Renal pelvis (tissue), 1 donor: ENCODE measurements at regions not wholly inside any gene's neighbourhood (a gene's known extent, or its start where the extent isn't known, plus 50 kb on each side); places are given as distances from the start of the nearest gene placed in this dataset.
A peak's percentile ranks its signal among the peaks of the same experiment; 100 is the strongest.
"Not testable (repeated sequence)": the region's sequence is repeated elsewhere in the genome, so short reads cannot be mapped to it uniquely, and the experiment has no call there.

Experiments
- DNase-seq: peaks from one replicate; pipeline ENCODE4 v3.0.0-alpha.2; 2013

DNA sequence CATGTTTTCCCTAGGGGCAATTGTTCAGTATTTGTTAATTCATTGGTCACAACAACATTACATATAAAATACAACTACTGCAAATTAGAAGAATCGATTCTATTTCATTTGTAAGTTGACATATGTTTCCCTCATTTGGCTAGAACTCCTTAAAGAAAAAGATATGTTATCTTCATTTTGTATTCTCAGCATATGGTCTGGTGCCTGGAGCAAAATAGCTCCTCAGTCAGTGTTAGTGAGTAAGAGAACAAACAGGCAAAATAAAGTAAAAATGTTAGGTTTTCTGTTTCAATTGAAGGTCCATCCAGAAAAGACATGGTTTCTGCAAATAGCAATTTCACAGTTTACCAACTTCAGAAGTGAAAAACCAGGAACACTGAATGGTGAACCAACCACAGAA lies 1343.1 kb downstream of the ROBO1 start:
- no peak for DNase-seq

DNA sequence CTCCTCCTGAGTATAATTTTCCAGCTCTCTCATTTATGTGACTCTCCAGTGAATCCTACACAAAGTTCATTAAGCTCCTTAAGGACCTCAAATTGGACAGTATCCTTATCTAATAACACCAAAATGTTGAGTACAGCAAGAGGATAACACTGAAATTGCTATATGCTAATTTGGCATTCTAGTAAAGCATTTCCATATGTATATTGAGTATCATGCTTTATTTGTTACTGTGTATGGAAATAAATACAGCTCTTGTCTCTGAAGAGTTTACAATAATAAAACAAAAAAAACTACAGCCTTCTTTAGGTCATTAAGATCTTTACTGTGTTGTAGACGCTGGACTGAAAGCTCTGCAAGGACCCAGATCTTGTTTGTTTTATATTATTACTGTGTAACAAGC lies 1341.3 kb downstream of the ROBO1 start:
- DNase-seq: no peak

GRCh38 chr3:78427303-78427702 lies 1340.5 kb downstream of the ROBO1 start:
- DNase-seq: no peak

DNA sequence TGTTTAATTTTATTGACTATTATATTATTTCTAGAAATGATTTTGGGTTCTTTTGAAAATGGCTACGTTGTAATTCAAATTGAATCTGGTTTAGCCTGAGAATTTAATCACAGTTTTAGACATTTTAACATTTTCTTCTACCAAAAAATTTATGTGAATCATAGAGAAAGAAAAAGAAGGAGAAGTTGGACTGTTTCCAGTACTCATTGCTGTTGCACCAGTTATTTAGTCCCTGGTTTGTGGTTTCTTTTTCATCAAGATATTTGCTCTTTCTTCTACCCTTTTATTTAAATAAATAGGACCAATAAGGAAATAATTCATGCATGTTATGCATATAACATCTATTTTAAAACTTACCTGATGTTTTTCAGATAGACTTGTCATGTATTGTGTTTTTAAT lies 1337.1 kb downstream of the ROBO1 start:
- no peak for DNase-seq

- DNase-seq: no peak
Measured at GRCh38 chr3:78434801-78435200, 1333.0 kb downstream of the ROBO1 start.

DNA sequence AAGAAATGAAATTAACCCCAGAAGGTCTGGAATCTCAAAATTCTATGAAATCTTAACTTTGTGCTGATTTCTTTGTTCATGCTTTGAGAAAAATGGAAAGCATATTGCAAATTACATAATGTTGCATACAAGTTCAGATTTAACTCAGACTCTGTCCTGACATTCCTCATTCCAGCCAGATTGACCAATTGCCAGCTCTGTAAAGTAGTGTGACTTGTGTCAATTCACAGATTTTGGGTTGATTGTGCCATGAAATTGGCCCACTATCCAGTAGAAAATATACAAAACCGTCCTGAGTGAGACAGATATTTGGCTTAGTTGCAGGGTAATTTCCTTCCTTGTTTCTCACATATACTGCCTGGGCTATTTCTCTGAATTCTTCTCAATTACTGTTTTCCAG lies 1312.6 kb downstream of the ROBO1 start:
- DNase-seq: no peak

DNA sequence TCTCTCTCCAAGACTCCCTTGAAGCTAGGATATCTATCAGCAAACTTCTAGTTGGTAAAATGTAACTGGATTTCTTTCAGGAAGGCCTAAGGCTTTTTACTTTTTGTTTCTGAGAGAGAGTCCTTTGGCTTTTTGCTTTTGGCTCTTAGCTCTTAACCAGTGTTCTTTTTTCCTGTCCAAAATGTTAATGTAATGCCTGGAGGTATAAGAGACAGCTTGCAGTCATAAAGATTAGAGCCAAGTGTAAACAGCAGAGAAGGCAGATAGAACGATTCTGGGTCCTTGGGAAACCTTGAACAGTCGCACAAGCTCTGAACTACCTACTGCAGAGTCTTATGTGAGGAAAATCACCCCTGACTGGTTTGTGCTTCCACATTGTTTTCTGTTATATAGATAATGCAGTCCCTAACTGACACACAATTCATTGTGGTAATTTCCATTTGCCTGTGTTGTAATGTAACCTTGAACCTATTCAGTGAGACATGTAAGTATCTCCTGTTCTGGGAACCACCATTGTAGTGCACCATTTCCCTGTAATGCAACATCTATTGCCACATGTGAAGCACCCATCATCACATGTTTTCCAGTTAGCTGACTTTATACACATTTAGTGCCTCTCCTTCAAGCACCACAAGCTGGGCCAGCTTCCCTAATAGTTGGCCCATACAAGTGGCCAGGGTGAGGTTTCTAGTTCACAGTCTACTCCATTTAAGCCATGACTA lies 1311.9 kb downstream of the ROBO1 start:
- no peak for DNase-seq

DNA sequence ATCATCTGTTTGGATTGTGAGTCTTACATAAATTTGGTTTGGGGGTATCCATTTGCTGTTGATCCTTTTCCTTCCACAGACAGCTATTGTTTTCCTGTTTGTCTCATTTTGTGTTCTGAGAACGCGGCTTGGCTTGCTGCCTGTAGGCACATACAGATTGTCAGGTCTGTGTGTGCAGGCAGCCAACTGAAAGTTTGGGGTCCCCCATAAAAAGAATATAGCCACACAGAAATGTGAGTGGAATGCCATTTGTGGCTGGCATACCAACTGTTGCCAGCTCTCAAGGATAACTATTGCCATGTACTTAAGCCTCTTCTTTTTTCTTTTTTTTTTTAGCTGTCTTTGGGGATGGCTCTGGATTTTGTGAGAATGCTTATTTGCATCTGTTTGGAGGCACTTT lies 1308.0 kb downstream of the ROBO1 start:
- no peak for DNase-seq

GRCh38 chr3:78462021-78462420 lies 1305.8 kb downstream of the ROBO1 start:
- DNase-seq: no peak

GRCh38 chr3:78476076-78476475 lies 1291.7 kb downstream of the ROBO1 start:
- DNase-seq: no peak

DNA sequence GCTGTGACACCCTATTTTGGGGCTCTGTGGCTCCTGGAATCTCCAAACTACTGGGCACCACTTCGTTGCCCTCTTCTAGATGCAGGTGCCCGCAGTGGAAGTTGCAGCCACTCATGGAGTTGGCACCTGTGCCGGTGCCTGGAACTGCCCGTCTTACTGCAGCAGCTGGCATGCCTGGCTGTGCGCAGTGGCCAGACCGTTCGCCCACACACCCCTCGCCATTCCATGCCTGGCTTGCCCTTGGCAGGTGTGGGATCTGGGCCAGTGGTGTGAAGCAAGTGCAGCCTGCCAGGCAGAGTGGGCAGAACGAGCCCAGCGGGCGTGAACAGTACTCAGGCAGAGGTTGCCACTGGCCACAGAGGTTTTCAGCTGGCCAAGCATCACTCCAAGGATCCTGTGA lies 1286.7 kb downstream of the ROBO1 start:
- DNase-seq: no peak

- DNase-seq: no peak
Measured at GRCh38 chr3:78483090-78483489, 1284.7 kb downstream of the ROBO1 start.

DNA sequence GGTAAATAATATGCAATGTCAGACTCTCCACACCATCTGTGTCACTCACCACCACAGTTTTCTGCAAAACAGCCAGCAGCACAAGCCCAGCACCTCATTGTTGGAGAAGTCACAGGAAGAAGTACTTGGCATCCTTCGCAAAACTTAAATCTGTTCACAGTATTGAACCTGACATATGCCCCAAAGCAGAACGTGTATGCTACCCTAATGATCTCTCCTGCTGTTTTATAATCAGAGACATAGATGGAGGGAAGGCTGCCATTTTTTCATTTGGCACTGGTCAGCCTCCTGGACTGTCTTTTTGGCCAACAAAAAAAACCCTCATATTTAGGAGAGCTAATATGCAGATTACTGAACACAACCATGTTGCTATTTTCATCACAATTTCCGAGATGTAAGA lies 1272.9 kb downstream of the ROBO1 start:
- DNase-seq: no peak

- DNase-seq: no peak
Measured at GRCh38 chr3:78495301-78495700, 1272.5 kb downstream of the ROBO1 start.

- DNase-seq: no peak
Measured at GRCh38 chr3:78496501-78496900, 1271.3 kb downstream of the ROBO1 start.

DNA sequence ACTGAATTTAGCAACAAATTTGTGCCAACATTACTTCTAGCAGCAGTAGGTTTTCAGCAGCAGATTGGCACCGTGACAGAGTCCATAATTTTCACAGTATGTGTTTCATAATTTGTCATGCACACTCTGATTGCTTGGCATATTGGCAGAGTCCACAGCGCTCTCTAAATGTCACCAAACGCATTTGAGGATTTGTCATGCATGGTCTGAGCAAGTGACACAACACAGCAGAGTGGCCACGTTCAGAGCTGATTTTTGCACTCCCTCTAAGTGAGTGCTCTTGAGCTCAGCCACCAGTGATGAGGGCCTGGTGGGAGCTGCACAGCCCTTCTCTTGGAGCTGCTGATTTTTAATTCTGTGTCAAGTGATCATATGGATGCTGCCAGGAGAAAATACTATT lies 1270.8 kb downstream of the ROBO1 start:
- no peak for DNase-seq

- no peak for DNase-seq
Measured at GRCh38 chr3:78497767-78498166, 1270.0 kb downstream of the ROBO1 start.

DNA sequence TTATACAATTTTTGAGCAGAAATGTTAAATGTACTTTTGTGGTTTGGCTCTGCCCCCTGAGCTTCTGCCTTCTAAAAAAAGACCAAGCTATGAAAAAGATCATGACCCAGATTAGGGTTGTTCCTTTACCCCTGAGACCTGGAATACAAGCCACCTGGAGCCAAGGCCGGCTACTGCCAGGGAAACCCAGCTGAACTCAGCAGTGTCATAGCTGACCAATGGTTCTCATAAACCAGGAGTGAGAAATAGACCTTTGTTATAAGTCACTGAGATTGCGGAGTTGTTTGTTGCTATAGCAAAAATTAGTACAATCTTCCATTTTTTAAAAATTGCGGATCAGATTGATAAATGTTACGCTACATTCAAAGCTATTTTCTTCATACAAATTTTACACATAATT lies 1261.7 kb downstream of the ROBO1 start:
- no peak for DNase-seq

GRCh38 chr3:78506581-78507195 lies 1261.1 kb downstream of the ROBO1 start:
- peak; percentile 22 for DNase-seq

DNA sequence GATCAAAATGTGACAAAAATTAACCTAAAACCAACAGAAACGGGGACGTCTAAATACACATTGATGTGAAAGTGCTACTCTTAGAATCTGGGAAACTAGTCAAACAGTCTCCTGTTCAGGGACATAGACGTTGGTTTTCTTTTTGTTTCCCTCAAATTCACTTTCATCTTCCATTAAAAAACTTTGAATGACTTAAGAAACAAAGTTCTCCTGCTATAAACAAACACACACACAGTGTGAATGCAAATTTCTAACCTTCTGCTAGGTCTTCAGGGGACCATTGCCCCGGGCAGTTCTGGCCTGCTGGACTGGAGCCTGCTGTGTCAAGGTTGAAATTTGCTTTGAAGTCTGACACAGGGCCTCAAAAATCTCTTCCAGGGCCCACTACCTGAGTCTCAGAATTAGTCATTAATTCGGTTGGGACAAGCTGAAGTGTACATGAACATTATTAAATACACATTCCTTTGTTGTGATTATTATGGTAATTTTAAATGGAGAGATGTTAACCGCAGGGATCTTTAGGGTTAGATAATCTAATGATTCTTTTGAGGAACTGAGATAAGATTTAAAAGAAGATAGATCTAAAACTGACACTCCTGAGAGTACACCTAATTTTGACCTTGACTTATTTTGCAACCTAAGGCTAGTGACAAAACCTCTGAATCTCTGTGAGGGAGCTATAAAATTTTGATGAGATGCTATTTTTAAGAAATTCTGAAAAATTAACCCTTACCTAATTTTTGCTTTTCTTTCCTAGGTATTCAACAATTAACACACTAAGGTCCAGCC lies 1260.4 kb downstream of the ROBO1 start:
- no peak for DNase-seq

- no peak for DNase-seq
Measured at GRCh38 chr3:78511840-78512239, 1256.0 kb downstream of the ROBO1 start.

DNA sequence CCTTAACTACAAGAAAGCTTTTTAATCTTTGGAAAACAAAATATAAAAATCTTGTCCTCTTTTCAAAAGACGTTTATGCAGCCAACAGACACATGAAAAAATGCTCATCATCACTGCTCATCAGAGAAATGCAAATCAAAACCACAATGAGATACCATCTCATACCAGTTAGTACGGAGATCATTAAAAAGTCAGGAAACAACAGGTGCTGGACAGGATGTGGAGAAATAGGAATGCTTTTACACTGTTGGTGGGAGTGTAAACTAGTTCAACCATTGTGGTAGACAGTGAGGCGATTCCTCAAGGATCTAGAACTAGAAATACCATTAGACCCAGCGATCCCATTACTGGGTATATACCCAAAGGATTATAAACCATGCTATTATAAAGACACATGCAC lies 1255.0 kb downstream of the ROBO1 start:
- not testable (repeated sequence) for DNase-seq

DNA sequence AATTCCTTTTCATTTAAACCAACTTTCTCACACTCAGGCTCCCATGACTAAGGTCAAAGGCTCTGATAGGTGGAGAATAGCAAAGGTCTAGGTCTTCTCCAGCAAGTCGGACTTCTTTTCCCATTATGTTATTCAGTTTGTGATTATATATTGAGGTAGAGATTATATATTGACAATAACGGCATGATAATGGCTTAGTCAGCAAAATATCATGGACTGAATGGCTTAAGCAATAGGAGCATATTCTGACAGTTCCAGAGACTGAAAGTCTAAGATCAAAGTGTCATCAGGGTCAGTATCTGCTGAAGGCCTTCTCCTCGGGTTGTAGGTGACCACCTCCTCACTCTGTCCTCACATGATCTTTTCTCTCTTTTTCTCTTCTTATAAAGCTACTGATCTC lies 1251.4 kb downstream of the ROBO1 start:
- no peak for DNase-seq
